ENCODE measurements at regions not wholly inside any gene's neighbourhood (a gene's known extent, or its start where the extent isn't known, plus 50 kb on each side); places are given as distances from the start of the nearest gene placed in this dataset.

- no peak for TF ChIP-seq EZH2phosphoT487 (conservative IDR thresholded peaks at IDR 0.05; ENCODE audit: low read length)
- TF ChIP-seq CTCF (IDR thresholded peaks at IDR 0.05; ENCODE audit: insufficient read depth, low read length, poor library complexity, severe bottlenecking), result no peak
These were observed 260.0 kb downstream of the HAPSTR1 start for GRCh38 chr16:9351440-9351839.
